Kasumi-1 (cell line): ENCODE measurements at regions not wholly inside any gene's neighbourhood (a gene's known extent, or its start where the extent isn't known, plus 50 kb on each side); places are given as distances from the start of the nearest gene placed in this dataset.
"Not testable (repeated sequence)": the region's sequence is repeated elsewhere in the genome, so short reads cannot be mapped to it uniquely, and the experiment has no call there.

Source experiments
- DNase-seq, 2 experiments: peaks; one replicate each; lab custom pipeline; 2025; lab: John Stamatoyannopoulos, UW

DNA sequence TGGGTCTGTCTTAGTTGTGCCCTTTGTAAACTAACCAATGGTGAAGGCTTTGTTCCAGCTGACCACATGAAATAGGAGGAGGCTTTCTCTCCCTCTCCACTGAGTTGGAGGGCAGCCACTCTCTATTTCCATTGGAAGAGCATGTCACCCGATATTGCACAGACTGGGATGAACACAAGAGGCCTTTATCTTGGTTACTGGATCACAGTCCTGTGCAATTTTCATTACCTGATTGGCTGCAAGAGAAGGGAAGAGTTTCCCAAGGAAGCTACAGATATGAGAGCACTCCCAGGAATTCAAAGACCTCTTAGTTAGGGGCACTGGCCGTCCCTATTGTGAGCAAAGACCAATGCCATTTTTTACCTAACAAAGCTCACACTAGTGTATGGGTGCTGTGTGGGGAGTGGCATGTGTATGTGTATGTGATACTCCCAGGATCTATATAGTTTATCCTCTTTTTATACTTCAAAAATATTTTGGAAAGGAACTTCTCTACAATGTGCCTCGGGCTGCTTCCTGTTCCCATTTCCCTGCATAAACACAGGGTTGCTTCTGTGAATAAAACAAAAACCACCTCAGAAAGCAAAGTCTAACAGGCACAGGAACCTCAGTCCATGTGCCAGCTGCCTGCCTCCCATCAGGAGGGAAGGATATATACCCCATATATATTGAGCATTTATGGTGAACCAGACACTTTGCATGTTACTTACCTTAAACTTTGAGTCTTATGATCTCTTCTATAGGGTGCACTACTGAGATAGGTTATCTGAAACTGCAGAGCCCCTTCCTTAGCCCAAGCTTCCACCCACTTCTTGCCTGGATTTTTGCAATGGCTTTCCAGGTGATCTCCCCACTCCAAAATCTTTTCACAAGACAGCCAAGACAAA, 126.5 kb downstream of the RASSF10 start:
- no peak for DNase-seq

- DNase-seq = no peak
Observed at GRCh38 chr11:13136272-13136596, 127.1 kb downstream of the RASSF10 start.

DNA sequence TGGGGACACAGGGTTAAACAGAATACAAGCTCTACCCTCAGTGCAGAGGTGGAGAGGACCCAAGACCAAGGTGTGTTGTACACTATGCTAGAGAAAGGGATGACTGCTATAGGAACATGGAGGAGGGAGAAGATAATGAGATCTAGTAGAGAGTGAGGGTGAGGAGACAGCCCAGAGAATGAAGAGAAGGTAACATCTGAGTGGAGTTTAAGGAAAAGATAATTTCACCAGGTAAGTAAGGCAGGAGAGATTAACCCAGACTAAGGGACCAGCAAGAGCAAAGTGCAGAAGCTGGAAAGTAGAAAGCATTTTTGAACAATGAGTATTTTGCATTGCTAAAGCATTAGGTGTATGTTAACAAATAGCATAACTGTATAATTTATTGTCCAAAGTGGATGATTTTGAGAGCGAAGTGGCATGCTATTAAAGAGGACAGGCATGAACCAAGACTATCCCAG, 128.8 kb downstream of the RASSF10 start:
- DNase-seq = no peak

- DNase-seq = not testable (repeated sequence)
Observed at GRCh38 chr11:13139085-13139484, 130.0 kb downstream of the RASSF10 start.

- DNase-seq = no peak
Observed at GRCh38 chr11:13140028-13140870, 131.1 kb downstream of the RASSF10 start.

- no peak for DNase-seq
Observed at GRCh38 chr11:13140873-13141655, 131.9 kb downstream of the RASSF10 start.

GRCh38 chr11:13141731-13142709, 132.9 kb downstream of the RASSF10 start:
- no peak for DNase-seq

DNA sequence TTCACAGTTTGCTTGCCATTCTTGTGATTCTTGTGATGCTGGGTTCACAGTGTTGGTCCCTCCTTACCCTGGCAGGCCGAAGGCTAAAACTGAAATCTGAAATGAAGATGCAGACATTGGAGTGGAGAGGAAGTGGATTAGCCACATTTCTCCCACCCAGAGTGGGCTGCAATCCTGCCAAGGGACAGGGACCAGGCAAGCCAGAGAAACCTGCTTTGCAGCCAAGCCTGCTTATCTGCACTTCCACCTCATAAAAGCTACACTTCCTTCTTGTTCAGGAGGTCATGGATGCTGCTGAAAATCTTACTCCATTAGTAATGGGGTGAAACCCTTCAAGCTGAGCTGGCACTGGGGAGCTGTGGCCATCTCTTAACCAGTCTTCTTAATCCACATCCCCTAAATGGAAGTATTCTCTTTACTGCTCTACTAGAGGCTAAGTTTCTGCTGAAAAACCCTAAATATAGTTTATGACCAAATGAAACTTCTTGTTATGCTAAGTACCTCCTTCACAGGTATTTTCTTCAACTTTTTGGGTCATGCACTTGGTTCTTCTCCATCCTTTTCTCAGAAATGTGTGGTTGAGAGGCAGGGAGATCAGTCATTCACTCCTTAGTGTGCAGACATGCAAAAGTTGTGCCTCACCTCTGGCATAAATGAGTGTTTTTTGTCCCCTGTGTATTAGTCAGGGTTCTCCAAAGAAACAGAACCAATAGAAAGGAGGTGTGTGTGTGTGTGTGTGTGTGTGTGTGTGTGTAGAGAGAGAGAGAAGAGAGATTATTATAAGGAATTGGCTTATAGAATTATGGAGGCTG, 133.9 kb upstream of the BMAL1 start:
- DNase-seq = no peak

DNA sequence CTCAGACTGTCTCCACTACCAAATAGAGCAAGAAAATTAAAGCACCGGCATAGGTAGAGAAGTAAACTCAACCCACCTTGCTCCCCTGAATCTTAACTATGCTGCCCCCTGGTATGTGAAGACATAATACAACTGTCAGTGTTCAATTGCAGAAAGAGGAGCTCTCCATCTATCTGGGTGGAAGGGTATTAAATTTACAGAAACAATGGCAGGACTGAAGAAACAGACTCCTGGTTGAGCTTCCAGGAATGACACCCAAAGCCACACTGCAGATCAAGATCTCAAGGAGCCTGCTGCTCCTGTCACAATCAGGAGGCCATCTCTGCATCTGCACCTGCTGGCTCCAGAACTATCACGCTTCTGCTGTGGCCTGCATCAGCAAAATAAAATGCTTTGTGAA, 132.1 kb upstream of the BMAL1 start:
- no peak for DNase-seq

GRCh38 chr11:13149991-13150390, 127.6 kb upstream of the BMAL1 start:
- DNase-seq = no peak

DNA sequence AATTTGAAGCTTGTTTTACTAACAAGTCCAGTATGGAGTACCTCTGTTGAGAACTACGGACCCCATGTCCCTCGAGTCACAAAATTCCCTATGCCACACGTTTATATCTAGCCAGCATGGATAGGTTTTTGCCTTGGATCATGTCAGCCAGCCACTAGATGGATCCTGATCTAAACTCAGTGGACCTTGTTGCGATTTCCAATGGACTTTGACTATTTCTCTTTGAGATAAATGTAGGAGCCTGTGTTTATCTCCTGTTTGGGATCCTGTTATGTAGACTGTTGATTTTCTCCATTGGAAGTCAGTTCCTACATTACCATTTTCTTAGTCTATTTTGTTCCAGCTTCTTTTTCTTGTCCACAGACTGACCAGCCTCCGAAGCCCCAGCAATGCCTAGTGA, 127.1 kb upstream of the BMAL1 start:
- no peak for DNase-seq

DNA sequence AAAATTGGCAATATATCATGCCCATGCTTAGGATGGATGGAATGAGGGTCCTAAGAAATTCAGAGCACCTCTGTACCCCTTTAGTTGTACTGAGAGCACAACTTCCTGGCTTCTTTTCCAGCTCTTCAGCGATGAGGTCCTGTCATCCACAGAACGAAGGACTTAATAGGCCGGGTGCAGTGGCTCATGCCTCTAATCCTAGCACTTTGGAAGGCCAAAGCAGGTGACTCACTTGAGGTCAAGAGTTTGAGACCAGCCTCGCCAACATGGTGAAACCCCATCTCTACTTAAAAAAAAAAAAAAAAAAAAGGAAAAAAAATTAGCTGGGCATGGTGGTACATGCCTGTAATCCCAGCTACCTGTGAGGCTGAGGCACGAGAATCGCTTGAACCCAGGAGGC, 125.3 kb upstream of the BMAL1 start:
- DNase-seq = no peak

DNA sequence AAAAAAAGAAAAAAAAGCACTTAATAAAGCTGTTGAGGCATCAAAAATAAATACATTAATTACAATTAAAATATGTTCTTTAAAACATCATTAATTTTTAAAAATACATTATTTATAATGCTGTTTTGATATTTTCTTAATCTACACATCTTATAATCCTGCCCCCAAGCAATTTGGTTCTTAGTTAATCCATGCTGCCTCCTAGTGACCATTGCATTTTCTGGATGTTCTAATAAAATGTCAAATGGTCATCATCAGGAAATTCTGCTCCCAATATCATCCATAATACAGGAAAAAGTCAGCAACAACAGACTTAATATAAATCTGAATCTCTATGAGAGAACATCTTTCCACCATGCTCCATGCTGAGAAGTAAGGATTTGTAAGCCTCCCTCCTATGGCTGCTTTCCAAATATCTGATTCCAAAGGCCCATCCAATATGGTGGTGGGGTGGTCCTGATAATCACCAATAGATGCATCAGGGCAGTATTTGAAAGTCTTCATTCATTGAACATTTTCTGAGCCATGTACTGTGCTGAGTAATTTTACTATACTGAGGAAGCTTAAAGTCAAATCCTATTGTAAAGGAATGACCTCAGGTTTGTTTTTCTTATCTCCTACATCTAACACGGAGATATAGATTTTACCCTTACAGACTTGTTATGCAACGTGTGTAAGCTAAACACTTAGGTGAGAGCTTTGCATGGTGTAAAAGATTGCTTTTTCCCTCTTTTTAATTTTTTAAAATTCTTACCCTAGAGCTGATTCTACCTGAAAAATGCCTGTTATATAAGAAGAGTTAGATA, 124.7 kb upstream of the BMAL1 start:
- DNase-seq = peak in 1 of 2 experiments; percentile 7

- DNase-seq = not testable (repeated sequence)
Observed at GRCh38 chr11:13154374-13154773, 123.2 kb upstream of the BMAL1 start.

- DNase-seq = no peak
Observed at GRCh38 chr11:13160346-13160745, 117.2 kb upstream of the BMAL1 start.

DNA sequence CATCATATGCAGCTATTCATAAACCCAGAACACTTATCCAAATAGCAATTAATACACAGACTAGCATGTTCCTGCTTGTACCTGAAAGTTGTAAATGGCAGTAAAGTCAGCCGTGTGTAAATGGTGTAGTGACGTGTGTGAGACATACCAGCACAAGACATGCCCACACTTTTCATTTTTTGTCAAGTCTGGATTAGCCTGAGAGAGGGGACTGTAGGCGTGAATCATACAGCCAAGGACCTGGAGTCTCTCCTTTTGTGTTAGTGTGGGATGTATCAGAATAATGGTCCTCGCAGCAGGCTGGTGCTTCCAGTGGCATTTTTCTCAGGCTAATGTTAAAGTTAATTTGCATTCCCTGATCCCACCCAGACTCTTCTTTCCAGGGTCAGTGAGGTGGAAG, 116.8 kb upstream of the BMAL1 start:
- no peak for DNase-seq

GRCh38 chr11:13163158-13163557, 114.4 kb upstream of the BMAL1 start:
- no peak for DNase-seq

DNA sequence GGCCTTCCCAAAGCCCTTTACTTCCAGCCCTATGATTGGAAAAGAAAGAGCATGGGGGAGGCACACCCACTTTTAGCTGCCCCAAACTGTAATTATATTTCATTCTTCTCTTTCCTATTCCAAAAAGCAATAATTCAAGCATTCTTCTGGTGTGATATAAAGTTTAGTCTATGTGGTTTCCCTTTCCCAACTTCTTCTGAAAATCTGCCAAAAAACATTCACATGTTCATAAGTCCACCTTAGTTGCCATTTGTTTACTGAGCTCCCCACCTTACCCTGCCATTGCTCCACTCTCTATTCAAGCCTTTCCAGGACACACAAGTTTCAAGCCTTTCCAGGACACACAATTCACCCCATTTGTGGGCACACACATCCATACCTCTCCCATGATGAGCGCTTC, 111.6 kb upstream of the BMAL1 start:
- no peak for DNase-seq

- no peak for DNase-seq
Observed at GRCh38 chr11:13168271-13168670, 109.3 kb upstream of the BMAL1 start.
